ENCODE measurements at regions not wholly inside any gene's neighbourhood (a gene's known extent, or its start where the extent isn't known, plus 50 kb on each side); places are given as distances from the start of the nearest gene placed in this dataset.

- DNase-seq, result no peak
Observed at GRCh38 chr10:36087006-36088005, 445.2 kb upstream of the FZD8 start.

DNA sequence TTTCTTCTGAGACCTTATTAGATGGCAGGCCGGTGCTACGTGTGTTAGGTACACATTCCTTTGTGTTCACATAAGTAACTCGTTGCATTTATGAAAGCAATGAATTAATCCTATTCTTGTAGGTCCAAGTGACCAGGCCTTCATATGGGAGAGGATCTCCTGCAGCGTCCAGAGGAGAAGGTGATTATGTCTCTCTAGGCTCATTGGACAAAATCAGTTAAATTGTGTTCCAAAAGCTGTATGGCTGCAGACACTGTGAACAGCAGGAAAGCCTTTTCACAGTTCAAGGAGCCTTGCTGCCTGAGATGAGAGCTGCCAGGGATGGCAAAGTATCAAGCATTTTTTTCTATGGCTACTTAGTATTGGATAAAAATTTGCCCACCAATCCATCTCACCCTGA lies 433.1 kb upstream of the FZD8 start:
- no peak for DNase-seq

DNA sequence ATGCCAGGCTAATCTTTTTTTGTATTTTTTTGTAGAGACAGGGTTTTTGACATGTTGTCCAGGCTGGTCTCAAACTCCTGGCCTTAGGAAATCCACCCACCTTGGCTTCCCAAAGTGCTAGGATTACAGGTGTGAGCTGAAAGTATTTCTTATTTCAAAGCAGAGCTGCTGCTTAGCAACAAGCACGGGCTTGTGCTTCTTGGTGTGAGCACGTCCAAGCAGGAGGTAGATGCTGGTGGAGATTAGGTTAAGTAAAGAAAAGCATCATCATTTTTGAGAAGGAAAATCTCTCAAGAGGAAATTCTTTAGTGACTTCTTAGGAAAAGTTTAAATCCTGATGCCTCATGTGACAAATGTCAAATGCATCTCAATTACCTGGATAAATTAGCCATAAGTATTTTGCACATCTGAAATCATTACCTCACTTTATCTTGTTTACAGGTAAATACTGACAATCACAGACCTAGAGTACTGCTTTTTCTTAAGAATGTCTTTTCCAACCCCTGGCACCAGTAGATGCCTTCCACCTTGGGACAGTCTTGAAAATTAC lies 431.8 kb upstream of the FZD8 start:
- DNase-seq, result no peak

DNA sequence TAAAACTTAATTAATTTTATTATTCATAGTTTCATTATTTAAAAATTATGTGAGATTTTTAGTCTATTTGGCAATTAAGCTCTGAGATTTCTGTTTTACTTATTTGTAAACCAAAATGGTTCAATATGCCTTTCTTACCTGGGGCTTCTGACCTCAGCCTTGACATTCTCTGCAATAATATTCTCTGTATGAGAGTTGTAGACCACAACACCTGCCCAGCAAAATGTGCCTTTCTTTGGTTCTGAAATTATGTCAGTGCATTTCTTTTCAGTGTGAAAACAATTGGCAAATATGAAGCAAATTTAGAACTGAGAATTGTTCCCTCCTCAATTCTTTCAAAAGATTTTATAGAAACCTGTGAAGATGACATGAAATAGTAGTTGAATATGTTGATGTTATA lies 426.4 kb upstream of the FZD8 start:
- no peak for DNase-seq

- no peak for DNase-seq
Observed at GRCh38 chr10:36067748-36068147, 425.7 kb upstream of the FZD8 start.

DNA sequence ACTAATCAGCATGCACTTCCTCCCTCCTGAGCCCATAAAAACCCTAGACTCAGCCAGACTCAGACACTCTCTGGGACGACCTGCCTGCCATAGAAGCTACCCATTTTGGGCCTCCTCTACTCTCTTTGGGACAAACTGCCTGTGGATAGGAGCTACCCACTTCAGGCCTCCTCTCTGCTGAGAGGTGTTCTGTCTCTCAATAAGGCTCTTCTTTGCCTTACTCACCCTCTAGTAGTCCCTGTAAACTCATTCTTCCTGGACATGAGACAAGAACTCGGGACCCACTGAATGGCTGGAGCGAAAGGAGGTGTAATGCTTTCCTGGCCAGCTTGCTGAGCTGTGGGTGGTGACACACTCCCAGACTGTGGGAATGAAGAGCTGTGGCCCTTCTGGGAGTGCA lies 424.8 kb upstream of the FZD8 start:
- no peak for DNase-seq

DNA sequence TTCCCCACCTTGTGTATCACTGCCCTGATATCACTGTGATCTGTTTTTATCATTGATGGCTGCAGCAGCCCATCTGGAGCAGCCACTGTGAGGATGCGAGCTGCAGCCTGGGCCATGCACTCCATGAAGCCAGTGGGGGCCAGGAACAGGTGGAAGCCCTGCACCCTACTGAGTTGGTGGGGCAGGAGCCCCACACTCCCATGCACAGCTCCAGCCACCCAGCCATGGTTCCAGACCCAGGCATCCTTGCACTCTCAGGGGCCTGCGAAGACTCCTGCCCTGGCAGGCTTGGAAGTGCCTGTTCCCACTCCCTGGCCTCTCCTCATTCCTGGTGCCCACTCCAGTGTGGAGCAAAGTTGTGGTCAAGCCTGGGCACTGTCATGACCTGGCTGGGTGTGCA lies 424.0 kb upstream of the FZD8 start:
- no peak for DNase-seq

- no peak for DNase-seq
Observed at GRCh38 chr10:36063396-36063795, 421.3 kb upstream of the FZD8 start.

DNA sequence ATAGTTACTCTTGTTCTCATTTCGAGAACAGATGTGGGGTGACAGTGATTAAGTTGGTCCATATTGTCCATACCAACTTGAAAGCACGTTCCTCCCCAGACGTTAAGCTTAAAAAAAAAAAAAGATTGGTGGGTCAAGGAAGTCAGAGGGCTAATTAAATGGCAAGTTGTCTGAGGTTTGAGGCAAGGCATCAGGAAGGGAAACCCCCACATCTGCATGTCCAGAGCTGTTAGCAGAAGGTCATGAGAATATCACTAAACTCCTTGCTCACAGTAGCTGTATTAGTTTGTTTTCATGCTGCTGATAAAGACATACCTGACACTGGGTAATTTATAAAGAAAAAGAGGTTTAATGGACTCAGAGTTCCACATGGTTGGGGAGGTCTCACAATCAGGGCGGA lies 415.6 kb upstream of the FZD8 start:
- no peak for DNase-seq

DNA sequence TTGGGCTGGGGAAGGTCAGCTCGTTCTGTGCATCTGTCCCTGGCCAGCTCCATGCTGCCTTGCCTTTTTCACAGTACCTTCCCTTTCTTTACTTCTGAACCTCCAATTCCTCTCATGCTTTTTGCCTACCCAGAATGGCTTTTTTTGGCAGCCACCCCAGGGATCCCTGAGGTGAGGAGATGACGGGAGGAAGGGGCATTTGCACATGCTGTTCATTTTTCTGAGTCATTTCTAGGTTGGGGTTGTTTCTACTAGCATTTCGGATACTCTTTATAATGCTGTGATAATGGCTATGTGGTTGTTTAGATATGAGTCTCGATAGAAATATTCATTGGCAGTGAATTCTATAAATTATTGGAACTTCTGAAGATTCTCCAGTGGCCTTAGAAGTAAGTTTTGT lies 415.1 kb upstream of the FZD8 start:
- no peak for DNase-seq

DNA sequence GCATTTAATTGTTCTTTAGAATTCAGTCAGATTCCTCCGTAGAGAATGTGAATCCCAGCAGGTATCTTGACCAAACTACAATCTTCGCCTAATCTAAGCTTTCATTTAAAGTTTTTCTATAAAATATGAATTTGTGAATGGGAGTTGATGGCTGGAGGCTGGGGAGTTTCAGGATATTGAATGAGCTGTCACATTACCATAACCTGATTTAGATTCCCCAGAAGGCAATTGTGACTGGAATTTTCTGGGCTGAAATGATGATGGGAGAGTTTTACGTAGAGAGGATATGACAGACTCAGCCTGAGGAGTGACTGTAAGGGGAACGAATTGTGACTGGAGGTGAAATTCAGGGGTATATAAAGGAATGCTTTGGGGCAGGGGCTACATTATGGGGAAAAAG lies 411.7 kb upstream of the FZD8 start:
- DNase-seq, result no peak

GRCh38 chr10:36053271-36053670 lies 411.2 kb upstream of the FZD8 start:
- DNase-seq, result no peak

DNA sequence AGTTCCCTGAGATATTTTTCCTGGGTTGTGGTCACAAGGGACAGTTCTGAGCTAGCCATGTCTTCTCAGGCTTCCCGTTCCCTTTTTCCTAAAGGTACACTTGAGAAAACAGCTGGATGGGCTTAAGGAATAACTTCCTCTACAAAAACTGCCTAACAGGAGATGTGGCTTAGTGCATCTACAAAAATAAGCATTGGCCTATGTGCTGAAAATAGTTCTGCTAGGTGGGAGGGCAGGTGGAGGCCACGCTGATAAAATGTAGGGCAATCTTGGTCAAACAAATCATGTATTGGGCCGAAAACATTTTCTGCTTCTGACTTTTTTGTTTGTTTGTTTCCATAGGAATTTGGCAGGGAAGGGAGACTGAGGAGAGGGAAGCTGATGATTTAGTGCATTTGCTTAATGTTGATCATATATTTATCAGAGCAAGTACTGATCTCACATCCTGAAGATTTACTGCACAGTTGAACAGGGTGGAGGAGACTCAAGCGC lies 409.4 kb upstream of the FZD8 start:
- no peak for DNase-seq

GRCh38 chr10:36050763-36051499 lies 408.8 kb upstream of the FZD8 start:
- no peak for DNase-seq

- DNase-seq, result no peak
Observed at GRCh38 chr10:36048780-36049179, 406.7 kb upstream of the FZD8 start.

GRCh38 chr10:36048236-36048635 lies 406.1 kb upstream of the FZD8 start:
- no peak for DNase-seq

DNA sequence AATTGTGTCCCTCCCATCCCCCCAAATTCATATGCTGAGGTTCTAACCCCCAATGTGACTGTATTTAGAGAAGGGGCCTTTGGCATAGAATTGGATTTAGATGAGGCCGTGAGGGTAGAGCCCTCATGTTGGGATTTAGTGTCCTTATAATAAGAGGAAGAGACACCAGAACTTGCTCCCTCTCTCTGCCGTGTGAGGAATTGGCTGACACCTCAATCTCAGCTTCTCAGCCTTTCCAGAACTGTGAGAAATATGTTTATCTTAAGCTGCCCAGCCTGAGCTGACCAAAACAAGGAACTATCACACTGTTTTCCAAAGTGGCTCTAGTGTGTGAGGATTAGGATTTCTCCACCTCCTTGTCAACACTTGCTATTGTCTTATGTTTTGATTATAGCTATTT lies 400.0 kb upstream of the FZD8 start:
- DNase-seq, result no peak

GRCh38 chr10:36038316-36038955 lies 396.3 kb upstream of the FZD8 start:
- no peak for DNase-seq

DNA sequence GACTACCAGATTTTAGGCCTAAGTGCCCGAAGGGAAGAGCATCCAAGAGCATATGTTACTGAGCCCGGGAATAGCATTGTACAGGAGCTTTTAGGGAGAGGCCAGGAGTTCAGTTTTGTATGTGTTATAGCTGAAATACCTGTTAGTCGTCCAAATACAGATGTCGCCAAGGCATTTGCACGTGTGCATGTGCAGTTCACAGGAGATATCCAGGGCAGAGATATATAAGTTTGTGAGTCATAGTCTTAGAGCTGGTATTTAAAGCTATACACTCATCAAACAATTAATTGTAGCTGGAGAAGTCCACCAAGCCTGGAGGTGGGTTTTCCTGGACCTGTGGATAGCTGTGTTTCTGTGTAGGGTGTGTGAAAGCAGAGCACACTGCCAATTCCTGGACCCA lies 394.0 kb upstream of the FZD8 start:
- no peak for DNase-seq

DNA sequence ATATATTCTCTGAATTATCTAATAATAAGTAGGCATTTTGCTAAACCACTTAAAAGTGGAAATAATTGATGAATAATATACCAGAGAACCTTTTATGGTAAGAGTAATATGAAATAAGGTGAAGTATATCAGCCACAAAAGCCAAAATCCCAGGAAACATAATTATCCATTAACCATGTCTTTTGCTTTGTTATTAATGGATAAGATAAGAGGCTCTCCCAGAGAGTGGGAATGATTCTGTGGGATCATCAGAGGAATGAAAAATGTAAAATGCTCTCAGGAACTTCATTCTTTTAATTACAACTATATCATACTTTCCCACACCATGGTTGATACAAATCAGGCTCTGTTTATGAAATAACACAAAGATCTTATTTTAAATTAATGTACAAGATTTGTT lies 391.7 kb upstream of the FZD8 start:
- DNase-seq, result no peak

DNA sequence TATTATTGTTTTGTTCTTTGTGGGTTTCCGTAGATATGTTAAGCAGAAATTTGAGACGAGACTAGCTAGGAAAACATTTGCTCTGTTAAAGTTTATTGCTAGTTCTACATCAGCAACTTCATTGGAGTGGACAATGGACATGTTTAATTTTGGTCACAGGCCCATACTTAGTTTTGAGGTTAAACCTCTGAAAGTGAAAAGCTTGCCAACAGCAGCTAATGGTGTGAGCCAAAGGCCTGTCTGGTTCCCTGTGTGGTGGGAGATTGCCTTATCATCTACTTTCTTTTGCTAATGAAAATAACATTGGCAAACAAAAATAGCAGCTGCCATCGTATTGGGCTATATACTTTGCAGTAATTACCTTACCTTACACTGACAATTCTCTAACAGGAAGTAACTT lies 388.4 kb upstream of the FZD8 start:
- no peak for DNase-seq

DNA sequence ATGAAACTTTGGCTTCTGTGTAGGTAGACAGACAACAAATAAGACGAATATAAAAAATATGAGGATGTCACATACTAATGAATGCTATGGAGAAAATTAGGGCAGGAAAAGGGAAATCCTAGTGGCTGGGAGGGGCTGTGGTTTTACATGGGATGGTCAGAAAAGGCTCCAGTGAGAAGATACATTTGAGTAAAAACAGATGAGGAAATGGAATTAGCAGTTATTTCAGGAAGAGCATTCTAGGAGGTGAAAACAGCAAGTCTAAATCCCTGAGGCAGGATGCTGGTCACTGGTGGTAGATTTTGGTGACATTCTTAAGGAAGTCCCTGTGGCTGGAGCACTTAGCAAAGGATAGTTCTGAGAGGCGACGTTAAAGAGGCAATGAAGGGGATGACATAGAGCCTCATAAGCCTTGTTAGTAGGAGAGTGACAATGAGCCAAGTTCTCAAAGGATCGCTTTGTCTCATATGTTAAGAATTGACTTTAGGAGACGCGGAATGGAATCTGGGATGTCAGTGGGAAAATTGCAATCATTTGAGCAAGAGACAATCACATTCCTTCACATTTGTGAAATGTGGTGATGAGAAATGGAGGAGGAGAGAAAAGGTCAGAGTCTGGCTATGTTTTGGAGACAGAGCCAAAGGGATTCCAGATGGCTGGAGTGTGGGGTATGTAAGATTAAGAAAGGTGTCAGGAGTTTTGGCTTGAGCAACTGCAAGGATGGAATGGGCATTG lies 384.7 kb upstream of the FZD8 start:
- DNase-seq, result no peak

GRCh38 chr10:36026081-36026480 lies 384.0 kb upstream of the FZD8 start:
- DNase-seq, result no peak

Measured in NCI-H1105 (cell line).